Mesendoderm (in vitro differentiated cells): ENCODE measurements at regions not wholly inside any gene's neighbourhood (a gene's known extent, or its start where the extent isn't known, plus 50 kb on each side); places are given as distances from the start of the nearest gene placed in this dataset.
A peak's percentile ranks its signal among the peaks of the same experiment; 100 is the strongest.

Experiments
- DNase-seq: peaks from one replicate; pipeline ENCODE4 v3.0.0; 2013
- H2AK5ac ChIP-seq: 2 replicates; pipeline ENCODE4 v1.6.1; 2013; ENCODE audit warnings: low read length, inconsistent platforms
- H2BK120ac ChIP-seq: 2 replicates; pipeline ENCODE4 v1.6.1; 2013; ENCODE audit warnings: low read depth, mild to moderate bottlenecking, low read length, moderate library complexity, mixed read lengths
- H2BK15ac ChIP-seq: replicated peaks from 2 replicates; pipeline ENCODE4 v1.6.1; 2013; ENCODE audit warnings: low read depth, mild to moderate bottlenecking, moderate library complexity
- H2BK5ac ChIP-seq: 2 replicates; pipeline ENCODE4 v1.6.1; 2013; ENCODE audit warnings: low read length, inconsistent platforms
- H3K18ac ChIP-seq: 2 replicates; pipeline ENCODE4 v1.6.1; 2013; ENCODE audit warnings: mild to moderate bottlenecking, low read length, mixed read lengths
- H3K23ac ChIP-seq: one replicate; pipeline ENCODE4 v1.6.1; 2013; ENCODE audit warnings: low read length
- H3K27ac ChIP-seq: 2 replicates; pipeline ENCODE4 v1.5.1; 2013; ENCODE audit warnings: low read depth, mild to moderate bottlenecking, inconsistent platforms, low read length, moderate library complexity
- H3K27me3 ChIP-seq: 2 replicates; pipeline ENCODE4 v1.6.1; 2013; ENCODE audit warnings: low read length, control low read depth, mild to moderate bottlenecking, inconsistent platforms; ENCODE audit not compliant: insufficient read depth, poor library complexity
- H3K36me3 ChIP-seq: 2 replicates; pipeline ENCODE4 v1.6.1; 2013; ENCODE audit warnings: low read length, inconsistent platforms; ENCODE audit not compliant: control insufficient read depth, insufficient read depth
- H3K4ac ChIP-seq: one replicate; pipeline ENCODE4 v1.6.1; 2013; ENCODE audit warnings: low read depth, mild to moderate bottlenecking, low read length, moderate library complexity
- H3K4me1 ChIP-seq: 2 replicates; pipeline ENCODE4 v1.6.1; 2013; ENCODE audit warnings: low read depth, low read length, inconsistent platforms; ENCODE audit not compliant: control insufficient read depth
- H3K4me2 ChIP-seq: 2 replicates; pipeline ENCODE4 v1.6.1; 2013; ENCODE audit warnings: low read length
- H3K4me3 ChIP-seq: 2 replicates; pipeline ENCODE4 v1.5.1; 2013; ENCODE audit warnings: mild to moderate bottlenecking, low read length
- H3K56ac ChIP-seq: one replicate; pipeline ENCODE4 v1.6.1; 2013; ENCODE audit warnings: low read length
- H3K79me1 ChIP-seq: 2 replicates; pipeline ENCODE4 v1.6.1; 2013; ENCODE audit warnings: low read length, inconsistent platforms
- H3K79me2 ChIP-seq: 2 replicates; pipeline ENCODE4 v1.6.1; 2013; ENCODE audit warnings: mild to moderate bottlenecking, low read length; ENCODE audit not compliant: control insufficient read depth, insufficient read depth
- H3K9ac ChIP-seq: 2 replicates; pipeline ENCODE4 v1.6.1; 2013; ENCODE audit warnings: low read length, inconsistent platforms
- H4K5ac ChIP-seq: one replicate; pipeline ENCODE4 v1.6.1; 2013; ENCODE audit warnings: low read length
- H4K8ac ChIP-seq: one replicate; pipeline ENCODE4 v1.6.1; 2013; ENCODE audit warnings: low read depth, mild to moderate bottlenecking, control low read depth, low read length, moderate library complexity
- WGBS: extraction: QIAGEN DNeasy Blood & Tissue Kit; methylation state at CpG from one replicate; pipeline ENCODE4 v1.1.7; 2013; ENCODE audit warnings: low lambda C conversion rate, missing lambda C conversion rate; ENCODE audit not compliant: insufficient coverage; ENCODE audit errors: extremely low coverage; 5-methylcytosine and 5-hydroxymethylcytosine counted together

DNA sequence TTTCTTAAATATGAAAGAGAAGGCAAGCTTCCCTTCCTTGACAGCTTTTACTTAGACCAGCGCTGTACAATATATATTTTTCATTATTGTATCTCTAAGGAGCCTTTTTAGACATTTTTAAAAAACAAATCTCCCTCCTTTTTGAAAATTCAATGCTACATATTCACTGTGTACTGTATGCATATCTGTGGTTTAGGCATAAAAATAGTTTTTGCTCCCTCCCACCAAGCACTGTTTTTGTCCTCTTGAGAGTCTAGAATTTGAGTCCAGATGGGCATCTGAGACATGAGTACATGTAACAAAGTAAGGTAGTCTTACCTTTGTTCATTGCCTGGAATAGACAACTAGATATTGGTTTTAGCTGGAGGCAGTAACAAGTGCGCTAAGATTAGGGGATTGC is 488.5 kb upstream of the RUNX1 start:
- Histone ChIP-seq H3K27ac (no peak overlapping the region), H2BK15ac (no peak overlapping the region), H2AK5ac (no peak overlapping the region), H3K9ac (no peak overlapping the region), H3K79me1 (no peaks in the 10 kb centered on the region), H3K4ac (no peak overlapping the region), H3K18ac (no peak overlapping the region), H2BK5ac (no peak overlapping the region), H3K4me1 (no peaks in the 10 kb centered on the region), H3K4me3 (no peak overlapping the region), H4K5ac (no peak overlapping the region), H4K8ac (no peak overlapping the region), H3K36me3 (no peaks in the 10 kb centered on the region), H3K56ac (no peak overlapping the region), H2BK120ac (no peak overlapping the region), H3K79me2 (no peaks in the 10 kb centered on the region), H3K23ac (no peak overlapping the region), H3K4me2 (no peak overlapping the region), H3K27me3 (no peaks in the 10 kb centered on the region)
- WGBS, result no CpG with 5 or more reads among the region's 2 CpGs
- no peak for DNase-seq

DNA sequence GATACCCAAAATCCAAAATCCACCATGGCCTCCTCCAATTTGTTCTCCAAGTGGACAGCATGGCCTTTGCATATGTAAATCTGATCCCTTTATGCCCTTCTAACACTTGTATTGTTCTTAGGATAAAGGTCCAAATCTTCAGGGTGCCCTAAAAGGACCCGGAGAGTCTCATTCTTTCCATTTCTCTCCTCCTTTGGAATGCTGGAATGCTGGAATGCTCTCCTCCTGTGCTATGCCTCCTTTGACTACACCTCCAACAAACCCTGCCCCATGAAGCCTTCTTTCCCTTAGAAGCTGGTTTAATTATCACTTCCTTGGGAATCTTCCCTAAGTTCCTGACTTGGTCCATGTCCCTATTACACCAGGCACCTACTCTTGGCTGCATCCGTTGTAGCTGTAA is 484.8 kb upstream of the RUNX1 start:
- H3K9ac ChIP-seq, result no peak overlapping the region
- H3K23ac ChIP-seq, result no peak overlapping the region
- H3K4me1 ChIP-seq, result no peaks in the 10 kb centered on the region
- no peak overlapping the region for H3K18ac ChIP-seq
- H3K4me3 ChIP-seq, result no peak overlapping the region
- H3K4ac ChIP-seq, result no peak overlapping the region
- H3K79me2 ChIP-seq, result no peaks in the 10 kb centered on the region
- no peak overlapping the region for H2AK5ac ChIP-seq
- H4K8ac ChIP-seq, result no peak overlapping the region
- H3K56ac ChIP-seq, result no peak overlapping the region
- H3K27ac ChIP-seq, result no peak overlapping the region
- no peak overlapping the region for H4K5ac ChIP-seq
- no CpG with 5 or more reads among the region's 2 CpGs for WGBS
- peak; percentile 22 for DNase-seq
- no peak overlapping the region for H2BK120ac ChIP-seq
- no peaks in the 10 kb centered on the region for H3K36me3 ChIP-seq
- H2BK15ac ChIP-seq, result no peak overlapping the region
- no peak overlapping the region for H2BK5ac ChIP-seq
- H3K79me1 ChIP-seq, result no peaks in the 10 kb centered on the region
- H3K27me3 ChIP-seq, result no peaks in the 10 kb centered on the region
- no peak overlapping the region for H3K4me2 ChIP-seq

DNA sequence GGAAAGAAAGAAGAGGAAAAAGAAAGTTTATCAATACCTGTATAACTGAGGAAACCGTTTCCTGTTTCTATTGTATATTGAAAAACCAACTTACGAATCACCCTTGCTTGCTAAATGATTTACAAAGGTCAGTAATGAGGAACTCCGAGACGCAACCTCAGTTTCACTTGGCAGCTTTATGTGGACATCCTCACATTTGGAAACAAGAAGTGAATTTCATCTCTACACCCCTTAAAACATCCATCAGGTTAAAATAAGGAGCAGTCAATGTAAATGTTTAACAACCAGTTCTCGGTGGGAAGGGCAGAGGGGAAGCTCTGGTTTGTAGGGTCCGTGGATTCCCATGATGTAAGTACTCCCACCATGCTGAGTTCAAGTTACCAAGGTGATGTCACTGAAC is 481.7 kb upstream of the RUNX1 start:
- no CpG with 5 or more reads among the region's 6 CpGs for WGBS
- Histone ChIP-seq H4K8ac (no peak overlapping the region), H3K27ac (no peak overlapping the region), H4K5ac (no peak overlapping the region), H2BK5ac (no peak overlapping the region), H3K4me1 (peaks cover 2% of the 10 kb centered on the region), H3K56ac (no peak overlapping the region), H3K36me3 (no peaks in the 10 kb centered on the region), H3K9ac (no peak overlapping the region), H3K79me1 (no peaks in the 10 kb centered on the region), H3K18ac (no peak overlapping the region), H2AK5ac (no peak overlapping the region), H2BK15ac (no peak overlapping the region), H3K4me2 (no peak overlapping the region), H3K4ac (no peak overlapping the region), H3K27me3 (no peaks in the 10 kb centered on the region), H2BK120ac (no peak overlapping the region), H3K79me2 (no peaks in the 10 kb centered on the region), H3K4me3 (no peak overlapping the region), H3K23ac (no peak overlapping the region)
- no peak for DNase-seq

DNA sequence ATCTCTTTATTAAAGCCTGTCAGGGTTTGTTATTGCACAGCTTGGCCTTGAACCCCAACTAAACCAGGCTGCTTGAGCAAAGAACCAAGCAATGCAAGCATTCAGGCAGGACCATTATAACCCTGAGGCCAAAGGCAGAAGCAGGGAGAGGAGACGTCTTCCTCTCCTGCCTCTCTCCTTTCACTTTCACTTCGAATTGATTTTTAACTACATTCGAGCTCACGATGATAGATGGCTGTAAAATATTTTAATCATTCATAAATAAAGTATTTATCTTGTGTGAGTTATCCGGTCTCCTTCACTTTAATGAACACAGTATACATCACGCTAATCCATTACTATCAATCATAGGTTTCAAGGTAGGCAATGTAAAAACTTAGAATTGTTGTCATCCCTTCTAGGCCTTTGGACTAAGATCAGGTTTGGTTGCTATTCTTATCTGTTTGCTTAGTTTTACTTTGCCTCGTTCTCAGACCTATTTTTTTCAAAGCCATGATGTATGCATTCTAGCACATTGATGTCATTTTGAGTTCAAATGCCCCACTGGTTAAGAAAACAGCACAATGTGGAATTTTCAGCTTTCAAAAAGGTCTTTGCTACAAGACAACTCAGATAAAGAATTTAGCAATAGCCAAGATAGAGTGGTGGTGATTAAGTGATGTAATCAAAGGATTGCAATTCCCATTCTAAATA is 480.2 kb upstream of the RUNX1 start:
- Histone ChIP-seq H3K56ac (no peak overlapping the region), H3K79me2 (no peaks in the 10 kb centered on the region), H2BK5ac (no peak overlapping the region), H4K8ac (no peak overlapping the region), H2AK5ac (no peak overlapping the region), H3K4me3 (no peak overlapping the region), H2BK120ac (no peak overlapping the region), H3K4me2 (no peak overlapping the region), H3K79me1 (no peaks in the 10 kb centered on the region), H3K4me1 (peaks cover 2% of the 10 kb centered on the region), H3K18ac (no peak overlapping the region), H3K23ac (no peak overlapping the region), H2BK15ac (no peak overlapping the region), H3K9ac (no peak overlapping the region), H4K5ac (no peak overlapping the region), H3K27me3 (no peaks in the 10 kb centered on the region), H3K27ac (no peak overlapping the region), H3K36me3 (no peaks in the 10 kb centered on the region), H3K4ac (no peak overlapping the region)
- no CpG with 5 or more reads among the region's 7 CpGs for WGBS
- no peak for DNase-seq

DNA sequence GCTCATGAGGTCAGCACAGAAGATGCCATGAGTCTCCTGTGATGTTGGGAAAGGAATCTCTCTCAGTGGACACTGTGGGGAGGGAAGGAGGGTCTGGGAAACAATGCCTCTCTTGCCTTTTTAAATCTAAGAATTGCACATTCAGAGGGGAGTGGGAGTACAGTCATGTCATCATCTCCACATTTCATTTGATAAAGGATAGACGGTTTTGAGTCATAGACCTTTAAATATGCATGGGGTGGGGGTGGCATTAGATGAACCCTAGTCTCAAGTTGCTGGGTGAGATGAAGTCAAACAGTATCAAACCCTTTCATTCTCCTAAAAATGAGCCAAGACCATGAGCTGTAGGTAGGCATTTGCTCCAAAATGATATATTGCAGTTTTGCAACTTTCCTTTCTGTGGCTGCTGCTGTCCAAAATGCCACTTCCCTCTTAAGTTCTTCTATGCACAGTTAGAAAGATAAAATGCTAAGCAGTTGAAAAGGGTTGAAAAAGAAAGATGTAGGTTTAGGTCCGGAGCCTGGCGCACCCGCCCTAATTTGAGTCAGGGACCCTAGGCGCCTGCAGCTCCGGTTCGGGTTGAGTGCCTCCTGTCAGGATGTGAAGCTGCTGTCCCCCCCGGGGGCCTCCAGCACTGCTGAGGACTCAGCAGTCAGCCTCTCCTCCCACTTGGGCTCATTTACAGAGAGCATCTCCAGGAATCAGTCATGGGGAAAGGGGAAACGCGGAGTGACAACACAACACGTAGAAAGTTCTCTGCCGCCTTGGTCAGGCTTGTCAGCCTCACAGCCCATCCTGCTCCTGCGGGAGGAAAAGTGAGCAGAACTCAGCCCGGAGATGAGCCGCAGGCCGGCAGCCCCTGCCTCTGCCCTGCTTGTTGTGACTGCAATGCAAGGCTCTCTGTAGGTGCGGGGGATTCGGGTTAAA is 479.3 kb upstream of the RUNX1 start:
- H3K56ac ChIP-seq, result no peak overlapping the region
- no peaks in the 10 kb centered on the region for H3K79me2 ChIP-seq
- no peaks in the 10 kb centered on the region for H3K27me3 ChIP-seq
- H3K4me2 ChIP-seq, result no peak overlapping the region
- no peaks in the 10 kb centered on the region for H3K79me1 ChIP-seq
- no peak overlapping the region for H2BK15ac ChIP-seq
- peaks cover 2% of the 10 kb centered on the region for H3K4me1 ChIP-seq
- no peak overlapping the region for H2BK120ac ChIP-seq
- H4K5ac ChIP-seq, result no peak overlapping the region
- no peak overlapping the region for H3K4ac ChIP-seq
- no peak for DNase-seq
- no peak overlapping the region for H4K8ac ChIP-seq
- no peak overlapping the region for H3K27ac ChIP-seq
- H3K18ac ChIP-seq, result no peak overlapping the region
- H3K23ac ChIP-seq, result no peak overlapping the region
- H3K9ac ChIP-seq, result no peak overlapping the region
- H2AK5ac ChIP-seq, result no peak overlapping the region
- H2BK5ac ChIP-seq, result no peak overlapping the region
- no CpG with 5 or more reads among the region's 18 CpGs for WGBS
- no peak overlapping the region for H3K4me3 ChIP-seq
- H3K36me3 ChIP-seq, result no peaks in the 10 kb centered on the region
